Vagina (tissue), 2 donors: ENCODE measurements at regions not wholly inside any gene's neighbourhood (a gene's known extent, or its start where the extent isn't known, plus 50 kb on each side); places are given as distances from the start of the nearest gene placed in this dataset.

Source experiments
- POLR2A ChIP-seq, 2 donors: fragments of 450-650 bp; IDR thresholded peaks; one replicate each; pipeline ENCODE4 v1.6.1; 2017; ENCODE audit warnings: antibody characterized with exemption in 2 of 2, mild to moderate bottlenecking in 2 of 2, moderate library complexity in 2 of 2
- POLR2AphosphoS5 ChIP-seq, 2 donors: sonication (generic); formaldehyde crosslinking; IDR thresholded peaks; one replicate each; pipeline ENCODE4 v1.9.0; 2017; ENCODE audit warnings: antibody characterized with exemption in 2 of 2, mild to moderate bottlenecking in 2 of 2, low read depth in 1 of 2; ENCODE audit not compliant: insufficient read depth in 1 of 2
- TF ChIP-seq, protein P1 (sequence below), 3 experiments: fragments of 450-650 bp in 2 of 3; fragments of 200-600 bp in 1 of 3; sonication (generic) in 1 of 3; IDR thresholded peaks; one replicate each; pipeline ENCODE4 v1.5.1; 2017 to 2019; ENCODE audit warnings: antibody characterized with exemption in 3 of 3, mild to moderate bottlenecking in 2 of 3, moderate library complexity in 2 of 3

DNA sequence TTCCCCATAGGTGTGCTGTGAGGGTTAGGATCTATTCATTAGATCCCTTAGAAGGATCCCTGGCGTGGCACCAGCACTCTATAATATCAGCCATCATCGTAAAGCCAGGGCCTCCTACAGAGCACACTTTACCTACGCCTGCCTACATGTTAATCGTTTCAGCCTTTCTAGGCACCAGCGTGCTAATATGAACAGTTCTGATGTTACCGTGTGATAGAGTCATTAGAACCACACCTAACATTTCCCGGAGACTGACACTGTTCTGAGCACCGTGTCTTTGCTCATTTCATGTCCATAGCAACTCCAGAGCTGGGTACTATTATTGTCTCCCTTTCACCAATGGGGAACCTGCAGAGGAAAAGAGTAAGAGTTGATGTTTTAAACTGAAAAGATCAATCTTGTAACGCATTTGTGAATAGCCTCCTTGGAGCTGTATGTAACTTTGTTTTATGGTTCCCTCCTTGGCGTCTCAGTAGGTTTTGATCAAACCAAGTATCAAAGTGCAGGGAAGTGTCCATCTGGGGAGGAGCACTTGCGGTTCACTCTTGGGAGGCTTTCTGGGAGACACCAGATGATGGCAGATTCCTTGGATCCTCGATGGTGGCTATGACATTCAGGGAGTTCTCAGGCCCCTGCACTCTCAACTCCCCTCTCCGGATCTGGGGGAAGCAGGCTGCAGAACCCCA lies 73.8 kb upstream of the KCNG1 start:
- TF ChIP-seq POLR2A (IDR thresholded peaks at IDR 0.05) (no peak), POLR2AphosphoS5 (IDR thresholded peaks at IDR 0.05; ENCODE audit: insufficient read depth in 1 of 2, low read depth in 1 of 2) (no peak)
- TF ChIP-seq, protein P1, sequence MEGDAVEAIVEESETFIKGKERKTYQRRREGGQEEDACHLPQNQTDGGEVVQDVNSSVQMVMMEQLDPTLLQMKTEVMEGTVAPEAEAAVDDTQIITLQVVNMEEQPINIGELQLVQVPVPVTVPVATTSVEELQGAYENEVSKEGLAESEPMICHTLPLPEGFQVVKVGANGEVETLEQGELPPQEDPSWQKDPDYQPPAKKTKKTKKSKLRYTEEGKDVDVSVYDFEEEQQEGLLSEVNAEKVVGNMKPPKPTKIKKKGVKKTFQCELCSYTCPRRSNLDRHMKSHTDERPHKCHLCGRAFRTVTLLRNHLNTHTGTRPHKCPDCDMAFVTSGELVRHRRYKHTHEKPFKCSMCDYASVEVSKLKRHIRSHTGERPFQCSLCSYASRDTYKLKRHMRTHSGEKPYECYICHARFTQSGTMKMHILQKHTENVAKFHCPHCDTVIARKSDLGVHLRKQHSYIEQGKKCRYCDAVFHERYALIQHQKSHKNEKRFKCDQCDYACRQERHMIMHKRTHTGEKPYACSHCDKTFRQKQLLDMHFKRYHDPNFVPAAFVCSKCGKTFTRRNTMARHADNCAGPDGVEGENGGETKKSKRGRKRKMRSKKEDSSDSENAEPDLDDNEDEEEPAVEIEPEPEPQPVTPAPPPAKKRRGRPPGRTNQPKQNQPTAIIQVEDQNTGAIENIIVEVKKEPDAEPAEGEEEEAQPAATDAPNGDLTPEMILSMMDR (IDR thresholded peaks at IDR 0.05): no peak
